ENCODE measurements at regions not wholly inside any gene's neighbourhood (a gene's known extent, or its start where the extent isn't known, plus 50 kb on each side); places are given as distances from the start of the nearest gene placed in this dataset.

DNA sequence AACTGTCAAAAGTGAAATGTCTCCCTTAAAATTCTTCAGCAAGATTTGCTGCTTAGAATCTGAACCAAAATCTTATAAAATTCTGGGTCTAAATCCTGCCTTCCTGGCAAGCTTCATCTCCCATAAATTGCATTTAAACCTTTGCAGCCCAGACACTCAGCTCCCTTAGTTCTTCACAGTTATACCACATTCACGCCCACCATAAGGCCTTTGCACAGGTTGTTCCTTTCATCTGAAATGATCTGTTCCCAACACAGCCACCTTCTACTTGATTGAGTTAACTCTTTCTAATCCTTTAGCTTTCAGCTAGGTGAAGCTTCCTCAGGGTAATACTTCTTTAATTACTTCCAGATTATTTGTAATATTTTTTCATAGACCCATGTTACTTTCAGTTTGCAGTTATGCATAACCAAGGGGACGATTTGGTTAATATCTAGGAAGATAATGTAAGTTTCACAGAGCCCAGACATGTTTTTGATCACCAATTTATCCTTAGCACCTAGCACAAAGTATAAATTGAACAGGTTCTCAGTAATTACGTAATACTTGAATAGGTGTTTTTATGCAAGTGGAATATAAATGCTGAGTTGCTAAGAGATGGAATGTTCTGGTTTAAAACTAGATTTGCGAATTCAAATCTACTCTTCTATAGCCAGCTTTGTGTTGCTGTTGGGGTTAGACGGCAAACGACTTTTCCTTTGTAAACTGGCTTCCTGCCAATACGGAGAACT, 779.7 kb upstream of the PKDCC start:
- H3K4me3 Mint-ChIP-seq, result no peak overlapping the region
- H3K27me3 Mint-ChIP-seq, result no peaks in the 10 kb centered on the region
- H3K4me1 Mint-ChIP-seq (ENCODE audit: unreplicated experiment), result no peaks in the 10 kb centered on the region
- no peaks in the 10 kb centered on the region for H3K36me3 Mint-ChIP-seq
- H3K9me3 Mint-ChIP-seq, result no peaks in the 10 kb centered on the region
- no peak overlapping the region for H3K27ac Mint-ChIP-seq
- no peak for TF ChIP-seq CTCF (conservative IDR thresholded peaks at IDR 0.05)
- DNase-seq (ENCODE audit: extremely low spot score, unreplicated experiment), result no peak

GRCh38 chr2:41283079-41283775, 764.6 kb upstream of the PKDCC start:
- H3K4me1 Mint-ChIP-seq (ENCODE audit: unreplicated experiment), result no peaks in the 10 kb centered on the region
- DNase-seq (ENCODE audit: extremely low spot score, unreplicated experiment), result no peak
- no peaks in the 10 kb centered on the region for H3K27me3 Mint-ChIP-seq
- no peak for TF ChIP-seq CTCF (conservative IDR thresholded peaks at IDR 0.05)
- H3K27ac Mint-ChIP-seq, result no peak overlapping the region
- no peaks in the 10 kb centered on the region for H3K36me3 Mint-ChIP-seq
- no peak overlapping the region for H3K4me3 Mint-ChIP-seq
- H3K9me3 Mint-ChIP-seq, result no peaks in the 10 kb centered on the region

DNA sequence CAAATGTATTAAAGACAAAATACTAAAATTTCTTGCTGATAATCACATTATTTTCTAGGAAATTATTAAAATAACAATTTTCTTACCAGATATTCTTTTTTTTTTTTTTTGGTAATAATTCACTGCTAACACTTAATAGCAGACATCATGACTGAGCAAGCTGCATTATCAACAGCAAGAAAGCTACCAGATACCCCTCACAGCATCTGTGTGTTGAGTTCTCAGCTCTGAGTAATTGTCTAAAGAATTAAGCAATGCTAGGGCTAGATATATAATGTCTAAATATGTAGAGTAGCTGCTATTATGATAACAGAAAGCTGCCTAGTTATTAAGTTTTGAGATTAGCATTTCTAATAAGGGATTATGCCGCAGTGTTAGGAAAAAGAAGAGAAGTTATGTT, 754.3 kb upstream of the PKDCC start:
- Mint-ChIP-seq H3K9me3 (peaks cover 7% of the 10 kb centered on the region), H3K36me3 (no peaks in the 10 kb centered on the region), H3K27ac (no peak overlapping the region), H3K4me3 (no peak overlapping the region), H3K27me3 (no peaks in the 10 kb centered on the region), H3K4me1 (ENCODE audit: unreplicated experiment) (no peaks in the 10 kb centered on the region)
- no peak for DNase-seq (ENCODE audit: extremely low spot score, unreplicated experiment)
- TF ChIP-seq CTCF (conservative IDR thresholded peaks at IDR 0.05), result no peak

GRCh38 chr2:41294331-41294730, 753.5 kb upstream of the PKDCC start:
- no peak for DNase-seq (ENCODE audit: extremely low spot score, unreplicated experiment)
- no peaks in the 10 kb centered on the region for H3K4me1 Mint-ChIP-seq (ENCODE audit: unreplicated experiment)
- no peak for TF ChIP-seq CTCF (conservative IDR thresholded peaks at IDR 0.05)
- H3K36me3 Mint-ChIP-seq, result no peaks in the 10 kb centered on the region
- H3K27me3 Mint-ChIP-seq, result no peaks in the 10 kb centered on the region
- H3K9me3 Mint-ChIP-seq, result peaks cover 7% of the 10 kb centered on the region
- no peak overlapping the region for H3K27ac Mint-ChIP-seq
- H3K4me3 Mint-ChIP-seq, result no peak overlapping the region

- Mint-ChIP-seq H3K9me3 (peaks cover 3% of the 10 kb centered on the region), H3K36me3 (no peaks in the 10 kb centered on the region), H3K4me3 (no peak overlapping the region), H3K4me1 (ENCODE audit: unreplicated experiment) (peaks cover 4% of the 10 kb centered on the region), H3K27me3 (no peaks in the 10 kb centered on the region), H3K27ac (no peak overlapping the region)
- TF ChIP-seq CTCF (conservative IDR thresholded peaks at IDR 0.05), result no peak
- DNase-seq (ENCODE audit: extremely low spot score, unreplicated experiment), result no peak
These were observed 734.7 kb upstream of the PKDCC start for GRCh38 chr2:41313082-41313481.

Data from type B pancreatic cell (in vitro differentiated cells).